ENCODE measurements at regions not wholly inside any gene's neighbourhood (a gene's known extent, or its start where the extent isn't known, plus 50 kb on each side); places are given as distances from the start of the nearest gene placed in this dataset.

- ATAC-seq, result no peak
- TF ChIP-seq ZC3H10 (CRISPR knock-in tag; IDR thresholded peaks at IDR 0.05), result no peak
- no peak for TF ChIP-seq BACH2 (CRISPR knock-in tag; IDR thresholded peaks at IDR 0.05; ENCODE audit: borderline replicate concordance)
- no peak for TF ChIP-seq POU6F1 (CRISPR knock-in tag; IDR thresholded peaks at IDR 0.05; ENCODE audit: borderline replicate concordance, low read depth)
- no peak for TF ChIP-seq ZNF70 (CRISPR knock-in tag; IDR thresholded peaks at IDR 0.05)
- no peak for TF ChIP-seq RARB (CRISPR knock-in tag; IDR thresholded peaks at IDR 0.05)
- TF ChIP-seq ZNF8 (CRISPR knock-in tag; IDR thresholded peaks at IDR 0.05), result no peak
- no peak for TF ChIP-seq CSRNP3 (CRISPR knock-in tag; IDR thresholded peaks at IDR 0.05)
- no peak for TF ChIP-seq ZFP3 (CRISPR knock-in tag; IDR thresholded peaks at IDR 0.05)
- no peak for TF ChIP-seq PATZ1 (CRISPR knock-in tag; IDR thresholded peaks at IDR 0.05; ENCODE audit: borderline replicate concordance)
- TF ChIP-seq GLIS3 (CRISPR knock-in tag; IDR thresholded peaks at IDR 0.05), result no peak
- no peak for TF ChIP-seq ZFP30 (CRISPR knock-in tag; IDR thresholded peaks at IDR 0.05)
- no peak for TF ChIP-seq TCF4 (CRISPR knock-in tag; IDR thresholded peaks at IDR 0.05; ENCODE audit: borderline replicate concordance)
- TF ChIP-seq ARNTL (CRISPR knock-in tag; IDR thresholded peaks at IDR 0.05; ENCODE audit: borderline replicate concordance, low read depth), result no peak
- no peak for TF ChIP-seq PPARA (CRISPR knock-in tag; IDR thresholded peaks at IDR 0.05; ENCODE audit: borderline replicate concordance)
- TF ChIP-seq SNAI2 (CRISPR knock-in tag; IDR thresholded peaks at IDR 0.05), result no peak
Observed at GRCh38 chr2:85961053-85961452, 72.3 kb upstream of the ST3GAL5 start.

- TF ChIP-seq ZFP3 (CRISPR knock-in tag; IDR thresholded peaks at IDR 0.05), result no peak
- no peak for TF ChIP-seq CSDC2 (CRISPR knock-in tag; IDR thresholded peaks at IDR 0.05)
- no peak for TF ChIP-seq CREB5 (CRISPR knock-in tag; IDR thresholded peaks at IDR 0.05; ENCODE audit: low read depth)
- no peak for TF ChIP-seq ZNF8 (CRISPR knock-in tag; IDR thresholded peaks at IDR 0.05)
- TF ChIP-seq ZNF565 (CRISPR knock-in tag; conservative IDR thresholded peaks at IDR 0.05; ENCODE audit: low read depth), result no peak
- no peak for TF ChIP-seq ZNF70 (CRISPR knock-in tag; IDR thresholded peaks at IDR 0.05)
- TF ChIP-seq OSR1 (CRISPR knock-in tag; IDR thresholded peaks at IDR 0.05), result no peak
- TF ChIP-seq CSRNP3 (CRISPR knock-in tag; IDR thresholded peaks at IDR 0.05), result no peak
- TF ChIP-seq TOX (CRISPR knock-in tag; IDR thresholded peaks at IDR 0.05; ENCODE audit: borderline replicate concordance), result no peak
- TF ChIP-seq SNAI2 (CRISPR knock-in tag; IDR thresholded peaks at IDR 0.05), result no peak
- no peak for TF ChIP-seq ARNTL (CRISPR knock-in tag; IDR thresholded peaks at IDR 0.05; ENCODE audit: borderline replicate concordance, low read depth)
- no peak for TF ChIP-seq ZC3H10 (CRISPR knock-in tag; IDR thresholded peaks at IDR 0.05)
- no peak for TF ChIP-seq POU6F1 (CRISPR knock-in tag; IDR thresholded peaks at IDR 0.05; ENCODE audit: borderline replicate concordance, low read depth)
- no peak for ATAC-seq
Observed at GRCh38 chr2:85959826-85960225, 71.0 kb upstream of the ST3GAL5 start.

- ATAC-seq, result no peak
- TF ChIP-seq ESRRG (CRISPR knock-in tag; IDR thresholded peaks at IDR 0.05), result no peak
- no peak for TF ChIP-seq ZFP30 (CRISPR knock-in tag; IDR thresholded peaks at IDR 0.05)
- TF ChIP-seq TOX (CRISPR knock-in tag; IDR thresholded peaks at IDR 0.05; ENCODE audit: borderline replicate concordance), result no peak
- no peak for TF ChIP-seq POU6F1 (CRISPR knock-in tag; IDR thresholded peaks at IDR 0.05; ENCODE audit: borderline replicate concordance, low read depth)
- no peak for TF ChIP-seq RARB (CRISPR knock-in tag; IDR thresholded peaks at IDR 0.05)
- TF ChIP-seq BACH2 (CRISPR knock-in tag; IDR thresholded peaks at IDR 0.05; ENCODE audit: borderline replicate concordance), result no peak
- no peak for TF ChIP-seq GLIS3 (CRISPR knock-in tag; IDR thresholded peaks at IDR 0.05)
- no peak for TF ChIP-seq ZC3H10 (CRISPR knock-in tag; IDR thresholded peaks at IDR 0.05)
- no peak for TF ChIP-seq TSHZ2 (CRISPR knock-in tag; IDR thresholded peaks at IDR 0.05)
- TF ChIP-seq ZNF565 (CRISPR knock-in tag; conservative IDR thresholded peaks at IDR 0.05; ENCODE audit: low read depth), result no peak
Observed at GRCh38 chr2:85959185-85959584, 70.4 kb upstream of the ST3GAL5 start.

All from SK-N-SH treated with all-trans-retinoic acid at 6 μM for 48 hours (cell line).